ENCODE measurements at regions not wholly inside any gene's neighbourhood (a gene's known extent, or its start where the extent isn't known, plus 50 kb on each side); places are given as distances from the start of the nearest gene placed in this dataset.

DNA sequence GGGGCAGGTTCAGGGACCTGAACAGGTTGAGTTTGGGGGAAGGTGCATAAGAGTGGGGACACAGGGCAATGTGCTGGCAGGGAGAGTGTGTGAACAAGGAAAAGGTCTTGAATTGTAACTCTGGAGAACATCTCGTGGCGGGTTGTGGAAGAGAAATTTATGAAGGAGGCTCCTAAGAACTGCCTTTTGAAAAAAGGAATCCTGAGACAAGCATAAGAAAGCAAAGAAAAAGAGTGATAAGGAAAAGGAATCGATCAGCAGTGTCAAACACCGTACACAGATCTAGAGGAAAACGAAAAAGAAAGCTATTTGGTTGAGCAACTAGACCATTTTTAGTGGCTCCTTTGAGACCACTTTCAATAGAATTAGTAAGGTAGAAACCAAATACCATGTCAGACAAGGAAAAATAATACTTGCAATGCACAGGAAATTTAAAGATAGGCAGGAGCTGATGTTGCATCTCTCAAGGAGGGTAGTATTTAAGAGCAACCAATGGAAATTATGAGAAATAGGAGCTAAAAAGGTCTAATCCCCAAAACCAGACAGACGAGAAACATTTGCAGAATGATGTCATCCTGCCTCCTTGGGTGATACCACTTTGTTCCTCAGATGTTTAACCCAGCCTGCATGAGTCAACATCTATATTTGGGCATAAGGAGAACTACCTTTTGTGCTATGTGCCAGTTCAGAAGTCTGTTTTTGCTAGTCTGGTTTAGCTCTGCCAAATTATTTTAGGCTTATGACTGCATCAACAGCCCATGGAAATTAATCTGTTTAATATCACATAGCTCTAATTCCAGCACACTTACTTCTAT lies 64.5 kb upstream of the STK38L start:
- peak; percentile 89 for DNase-seq

DNA sequence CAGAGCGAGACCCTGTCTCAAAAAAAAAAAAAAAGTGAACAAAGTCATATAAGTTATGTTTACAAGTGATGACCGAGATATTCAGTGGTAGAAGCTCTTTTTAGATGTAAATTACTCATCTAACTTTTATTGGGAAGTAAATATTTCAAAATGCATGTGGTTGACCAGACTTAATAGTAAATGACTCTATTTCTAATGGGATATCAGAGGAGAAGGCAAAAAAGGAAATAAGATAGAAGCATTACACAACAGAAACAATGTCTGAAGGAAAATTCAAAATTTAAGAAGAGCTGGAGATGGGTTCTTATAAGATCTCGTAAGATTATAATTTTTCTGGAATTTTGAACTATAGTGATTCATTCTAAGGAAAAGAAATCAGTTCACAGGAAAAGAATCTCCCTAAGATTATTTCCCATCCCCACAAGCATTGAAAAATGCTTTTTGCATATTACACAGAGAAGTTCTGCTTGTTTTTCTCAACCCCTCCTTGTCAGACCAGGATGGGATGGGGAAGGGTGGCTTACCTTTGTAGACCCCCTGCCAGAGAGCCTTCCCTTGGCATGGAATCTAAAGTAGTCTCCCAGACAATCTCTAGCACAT lies 63.1 kb upstream of the STK38L start:
- DNase-seq: no peak

DNA sequence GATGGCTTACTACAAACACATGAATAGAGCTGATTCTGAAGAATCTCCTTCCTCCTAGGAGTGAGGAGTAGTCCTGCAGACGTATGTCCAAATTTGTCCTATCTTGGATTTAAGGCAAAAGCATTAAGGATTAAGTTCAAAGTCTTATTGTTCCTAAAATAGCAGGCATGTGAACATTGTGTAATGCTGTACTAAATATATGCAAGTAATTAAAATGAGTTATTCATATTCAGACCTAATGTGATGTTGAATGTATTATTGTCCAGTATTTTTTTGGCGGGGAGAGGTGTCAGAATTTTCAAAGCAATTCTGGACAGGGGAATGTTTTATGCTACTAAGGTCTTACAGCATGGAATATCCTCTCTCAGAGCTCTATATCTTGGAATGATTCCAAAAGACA lies 60.7 kb upstream of the STK38L start:
- DNase-seq: no peak

DNA sequence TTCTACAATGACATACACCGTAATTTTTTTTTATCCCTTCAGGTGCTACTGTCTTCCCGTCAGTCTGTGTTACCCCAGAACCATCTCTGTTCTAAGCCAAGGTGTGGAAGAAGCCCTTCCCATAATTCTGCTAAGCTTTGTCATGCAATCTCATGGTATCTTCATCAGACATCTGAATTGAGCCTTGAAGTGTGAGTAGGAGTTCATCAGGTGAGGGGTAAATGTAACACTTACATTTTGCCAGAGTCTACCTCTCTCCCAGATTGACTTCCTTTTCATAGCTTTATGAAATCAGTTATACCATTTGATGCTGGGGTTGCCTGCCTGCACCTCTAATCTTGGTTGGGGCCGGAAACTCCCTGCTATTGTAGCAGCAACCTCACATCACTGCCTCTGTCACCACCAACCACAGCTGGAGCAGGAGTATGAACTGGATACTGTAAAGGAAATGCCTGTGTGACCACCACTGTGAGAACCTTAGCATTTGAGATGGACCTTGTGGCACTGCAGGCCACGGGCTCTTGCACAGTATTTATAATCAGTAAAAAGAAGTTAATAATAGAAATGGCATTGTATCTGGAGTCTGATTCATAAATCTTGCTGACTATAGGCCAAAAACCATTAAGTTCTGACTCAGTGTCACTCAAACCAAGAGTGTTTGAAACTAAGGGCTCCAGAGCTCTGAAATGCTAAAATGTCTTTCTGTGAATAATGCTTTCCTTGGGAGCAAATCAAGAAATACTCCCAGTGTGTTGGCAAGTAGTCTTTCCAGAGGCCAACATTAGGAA lies 58.7 kb upstream of the STK38L start:
- DNase-seq: peak; percentile 40

DNA sequence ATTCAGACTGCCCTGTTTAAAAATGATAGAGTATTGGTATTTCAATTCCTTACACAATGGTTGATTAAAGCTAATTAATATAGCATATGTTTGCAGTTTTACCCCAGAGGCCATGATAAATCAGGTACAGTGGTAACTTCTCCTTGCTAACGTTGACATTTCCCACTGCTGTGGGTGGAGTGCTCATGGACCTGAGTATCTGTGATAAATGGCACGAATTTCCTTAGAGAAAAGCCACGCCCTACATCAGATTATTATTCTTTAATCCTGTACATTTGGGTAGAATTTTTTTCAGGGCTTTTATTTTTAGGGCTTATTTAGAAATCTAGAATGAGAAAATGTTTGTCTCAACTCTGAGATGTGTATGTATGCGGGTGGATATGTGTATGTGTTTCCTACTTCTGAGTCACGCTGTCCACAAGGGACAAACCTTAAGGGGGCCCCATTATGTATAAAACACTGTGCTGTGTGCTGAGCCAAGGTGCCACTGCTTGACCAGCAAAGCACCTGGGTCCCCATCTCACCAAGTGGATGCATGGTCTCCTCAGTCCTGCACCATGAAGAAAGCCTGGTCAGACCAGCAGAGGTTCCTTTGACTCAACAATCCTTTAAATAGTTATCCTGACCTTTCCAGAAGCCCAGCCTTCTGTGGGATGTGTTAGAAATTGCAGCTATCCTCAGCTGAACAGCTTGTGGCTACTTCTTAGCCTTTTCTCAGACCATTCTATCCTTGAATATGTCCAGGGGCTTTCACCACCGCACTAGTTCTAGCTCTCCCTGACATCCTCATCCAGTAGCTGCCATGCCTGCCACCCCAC lies 57.9 kb upstream of the STK38L start:
- no peak for DNase-seq

DNA sequence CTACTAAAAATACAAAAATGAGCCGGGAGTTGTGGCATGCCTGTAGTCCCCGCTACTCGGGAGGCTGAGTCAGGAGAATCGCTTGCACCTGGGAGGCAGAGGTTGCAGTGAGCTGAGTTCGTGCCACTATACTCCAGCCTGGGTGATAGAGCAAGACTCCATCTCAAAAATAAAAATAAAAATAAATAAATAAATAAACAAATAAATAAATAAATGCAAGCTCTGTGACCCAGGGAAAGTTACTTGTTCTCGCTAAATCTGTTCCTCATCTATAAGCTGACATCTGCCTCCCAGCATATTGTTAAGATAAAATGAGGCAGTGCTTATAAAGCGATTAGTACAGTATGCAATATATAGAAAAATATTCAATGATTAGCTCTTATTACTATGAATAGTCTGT lies 56.4 kb upstream of the STK38L start:
- no peak for DNase-seq

DNA sequence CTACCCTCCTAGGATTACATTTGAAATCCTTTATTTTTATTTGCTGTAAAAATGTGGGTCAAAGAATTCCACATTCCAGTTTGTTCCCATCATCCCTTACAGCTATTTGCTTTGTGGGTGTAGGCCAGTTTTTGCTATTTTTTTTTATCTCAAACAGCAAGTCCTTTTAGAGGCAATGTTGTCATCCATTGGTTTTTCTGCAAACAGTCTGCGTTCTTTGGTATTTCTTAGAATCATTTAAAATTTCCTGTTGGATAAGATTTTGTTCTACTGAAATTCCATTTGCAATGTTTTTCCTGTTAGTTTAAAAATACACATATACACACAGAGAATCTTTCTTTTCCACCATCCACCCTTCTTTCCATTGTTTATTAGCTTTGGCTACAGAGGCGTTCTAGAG lies 53.3 kb upstream of the STK38L start:
- DNase-seq: peak; percentile 52

DNA sequence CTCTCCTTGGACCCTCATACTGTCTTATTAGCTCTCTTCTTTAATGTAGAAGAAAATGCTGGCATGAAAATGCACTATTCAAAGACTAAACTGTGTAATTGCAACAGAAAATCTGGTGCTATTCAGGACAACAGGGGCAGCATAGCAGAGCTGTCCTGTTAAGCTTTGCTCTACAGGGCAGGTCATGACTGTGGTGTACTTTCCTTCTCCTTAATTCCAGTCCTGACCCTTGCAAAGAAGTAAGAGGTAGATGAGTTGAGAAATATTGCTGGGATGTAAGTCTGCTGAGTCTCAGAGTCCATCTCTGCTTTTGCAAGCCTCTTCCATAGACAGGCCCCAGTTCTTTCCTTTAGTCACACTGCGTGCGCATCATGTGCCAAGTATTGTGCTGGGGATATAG lies 52.6 kb upstream of the STK38L start:
- DNase-seq: no peak

DNA sequence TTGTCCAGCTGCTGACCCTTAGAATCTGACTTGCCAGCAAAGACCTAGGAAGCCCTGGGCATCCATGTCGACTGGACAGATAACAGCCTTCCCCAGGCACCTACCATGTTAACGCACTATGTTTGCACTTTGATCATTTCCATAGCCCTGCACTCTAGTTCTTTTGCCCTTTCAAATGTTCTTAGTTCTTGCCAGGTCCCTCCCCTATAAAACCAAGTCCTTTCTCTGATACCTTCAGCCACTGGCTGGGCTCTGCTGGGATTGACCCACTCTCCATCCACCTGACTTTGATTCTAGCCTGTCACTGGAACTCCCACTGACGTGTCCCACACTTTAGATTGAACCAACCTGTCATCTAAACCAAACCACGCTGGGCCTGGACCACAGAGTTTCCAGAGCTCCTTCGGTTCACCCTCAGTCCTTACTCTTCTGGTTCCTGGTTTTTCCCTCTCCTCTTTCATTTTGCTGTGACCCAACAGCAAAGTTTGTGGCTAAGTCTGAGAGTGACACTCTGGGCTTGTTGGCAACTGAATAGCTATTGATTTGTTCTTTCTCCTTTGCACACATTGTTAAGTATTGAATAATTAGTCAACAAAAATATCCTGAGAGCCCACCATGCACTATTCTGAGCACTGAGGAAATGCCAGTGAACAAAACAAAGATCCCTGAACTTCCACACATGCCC lies 51.8 kb upstream of the STK38L start:
- no peak for DNase-seq

DNA sequence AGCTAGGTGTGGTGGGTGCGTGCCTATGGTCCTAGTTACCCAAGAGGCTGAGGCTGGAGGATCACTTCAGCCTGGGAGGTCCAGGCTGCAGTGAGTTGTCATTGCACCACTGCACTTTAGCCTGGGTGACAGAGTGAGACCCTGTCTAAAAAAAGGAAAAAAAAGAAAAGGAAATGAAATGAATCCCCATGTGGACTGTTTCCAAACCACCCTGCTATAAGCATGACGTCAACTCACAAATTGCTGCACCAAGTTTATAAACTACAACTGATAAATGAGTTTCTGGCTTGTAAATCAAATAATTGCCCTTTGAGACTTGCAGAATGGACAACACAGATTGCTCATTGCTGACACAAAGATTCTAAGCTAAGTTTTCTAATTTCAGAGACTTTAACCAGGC lies 51.0 kb upstream of the STK38L start:
- peak; percentile 69 for DNase-seq

DNA sequence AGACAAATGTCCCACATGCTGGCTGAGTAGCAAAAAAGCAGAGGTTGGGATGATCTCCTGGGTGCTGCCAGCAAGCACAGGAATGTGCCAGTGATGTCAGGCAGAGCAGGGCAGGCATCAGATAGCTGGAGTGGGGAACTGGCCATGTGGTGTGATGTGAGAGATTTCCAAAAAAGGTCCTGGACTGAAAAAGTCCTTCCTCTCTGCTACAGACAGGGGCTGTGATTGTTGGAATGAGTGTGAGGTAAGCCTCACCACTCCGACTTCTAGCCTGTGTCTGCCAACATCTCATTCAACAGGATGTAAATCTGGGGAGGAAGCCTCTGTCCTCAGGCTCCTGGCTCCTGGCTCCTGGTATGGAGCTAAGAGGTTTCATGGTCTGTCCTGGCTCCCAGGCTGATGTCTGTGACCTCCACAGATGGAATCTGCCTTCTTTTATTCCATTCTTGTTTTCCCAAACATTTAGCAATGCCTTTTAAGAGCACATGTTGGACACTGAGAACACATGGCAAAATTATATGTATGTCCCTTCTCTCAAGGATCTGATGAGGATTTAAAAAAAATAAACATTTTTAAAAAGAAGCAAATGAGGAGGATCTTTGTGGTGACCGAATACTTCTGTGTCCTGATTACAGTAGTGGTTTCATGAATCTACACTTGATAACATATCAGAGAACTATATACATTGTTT lies 50.1 kb upstream of the STK38L start:
- DNase-seq: peak; percentile 79
